ENCODE measurements at regions not wholly inside any gene's neighbourhood (a gene's known extent, or its start where the extent isn't known, plus 50 kb on each side); places are given as distances from the start of the nearest gene placed in this dataset.
"Not testable (repeated sequence)": the region's sequence is repeated elsewhere in the genome, so short reads cannot be mapped to it uniquely, and the experiment has no call there.

DNA sequence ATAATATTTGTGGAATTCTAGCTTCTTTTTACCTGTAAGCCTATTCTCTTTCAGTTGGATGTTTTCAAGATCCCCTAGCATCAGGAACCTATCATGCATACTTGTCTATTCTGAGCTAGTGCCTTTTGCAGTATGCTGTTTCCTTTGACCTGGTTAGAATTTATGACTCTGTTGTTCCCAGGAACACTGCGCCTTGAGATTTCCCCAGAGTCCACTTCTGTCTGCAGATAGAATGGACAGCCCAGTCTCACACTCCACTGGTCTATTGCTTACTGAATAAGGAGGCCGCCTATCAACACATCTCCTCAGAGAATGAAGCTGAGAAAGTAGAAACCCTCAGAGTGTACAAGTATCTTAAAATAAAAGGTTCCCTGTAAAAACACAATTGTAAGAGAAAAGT, 465.1 kb upstream of the GALNTL6 start:
- DNase-seq (ENCODE audit: low read depth): no peak

- no peak for DNase-seq (ENCODE audit: low read depth)
These were observed 470.6 kb upstream of the GALNTL6 start for GRCh38 chr4:171342646-171343045.

DNA sequence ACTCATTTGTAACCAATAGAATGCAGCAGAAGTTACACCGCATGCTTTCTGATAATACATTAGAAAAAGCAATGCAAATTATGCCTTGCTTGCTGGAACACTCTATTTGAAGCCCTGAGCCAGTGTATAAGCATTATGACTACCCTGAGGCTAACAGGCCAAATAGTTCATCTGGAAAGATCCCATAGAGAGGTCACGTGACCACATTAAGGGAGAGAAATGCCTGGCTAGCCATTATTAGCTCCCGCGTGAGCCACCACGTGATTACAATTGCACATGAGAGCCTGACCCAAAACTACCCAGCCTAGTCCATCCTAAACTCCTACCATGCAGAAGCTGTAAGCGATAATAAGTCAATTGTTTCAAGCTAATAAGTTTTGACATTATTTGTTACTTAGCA, 472.9 kb upstream of the GALNTL6 start:
- no peak for DNase-seq (ENCODE audit: low read depth)

GRCh38 chr4:171334549-171334948, 478.7 kb upstream of the GALNTL6 start:
- no peak for DNase-seq (ENCODE audit: low read depth)

GRCh38 chr4:171308661-171309060, 504.5 kb upstream of the GALNTL6 start:
- DNase-seq (ENCODE audit: low read depth): no peak

DNA sequence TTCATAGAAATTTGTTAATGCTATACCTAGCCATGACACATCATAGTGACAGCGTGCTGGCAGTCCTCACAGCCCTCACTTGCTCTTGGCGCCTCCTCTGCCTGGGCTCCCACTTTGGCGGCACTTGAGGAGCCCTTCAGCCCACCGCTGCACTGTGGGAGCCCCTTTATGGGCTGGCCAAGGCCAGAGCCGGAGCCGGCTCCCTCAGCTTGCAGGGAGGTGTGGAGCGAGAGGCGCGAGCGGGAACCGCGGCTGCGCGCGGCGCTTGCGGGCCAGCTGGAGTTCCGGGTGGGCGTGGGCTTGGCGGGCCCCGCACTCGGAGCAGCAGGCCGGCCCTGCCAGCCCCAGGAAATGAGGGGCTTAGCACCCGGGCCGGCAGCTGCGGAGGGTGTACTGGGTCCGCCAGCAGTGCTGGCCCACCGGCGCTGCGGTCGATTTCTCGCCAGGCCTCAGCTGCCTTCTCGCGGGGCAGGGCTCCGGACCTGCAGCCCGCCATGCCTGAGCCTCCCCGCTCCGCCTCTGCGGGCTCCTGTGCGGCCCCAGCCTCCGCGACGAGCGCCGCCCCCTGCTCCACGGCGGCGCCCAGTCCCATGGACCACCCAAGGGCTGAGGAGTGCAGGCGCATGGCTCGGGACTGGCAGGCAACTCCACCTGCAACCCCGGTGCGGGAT, 515.0 kb upstream of the GALNTL6 start:
- DNase-seq (ENCODE audit: low read depth): not testable (repeated sequence)

GRCh38 chr4:171288816-171289432, 524.3 kb upstream of the GALNTL6 start:
- no peak for DNase-seq (ENCODE audit: low read depth)

- no peak for DNase-seq (ENCODE audit: low read depth)
These were observed 531.8 kb upstream of the GALNTL6 start for GRCh38 chr4:171281359-171281758.

DNA sequence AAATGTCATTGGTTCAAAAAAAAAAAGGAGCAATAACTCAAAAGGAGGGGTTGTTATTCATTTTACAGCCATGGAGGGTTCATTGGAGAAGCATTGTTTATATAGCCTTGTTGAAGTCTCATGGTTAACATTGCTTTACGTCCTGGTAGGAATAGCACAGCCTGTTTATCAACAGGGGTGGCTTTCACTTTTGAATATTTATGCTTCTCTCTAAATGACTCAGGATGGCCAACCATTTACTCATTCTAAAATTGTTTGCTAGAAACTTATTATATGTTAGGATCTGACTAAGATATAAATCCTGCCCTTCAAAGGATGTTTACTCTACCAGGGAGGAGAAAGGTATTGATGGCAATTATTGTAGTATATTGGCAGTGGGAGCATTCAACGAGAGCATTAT, 534.1 kb upstream of the GALNTL6 start:
- no peak for DNase-seq (ENCODE audit: low read depth)

GRCh38 chr4:171266671-171267070, 546.5 kb upstream of the GALNTL6 start:
- DNase-seq (ENCODE audit: low read depth): no peak

GRCh38 chr4:171265190-171265818, 547.9 kb upstream of the GALNTL6 start:
- no peak for DNase-seq (ENCODE audit: low read depth)

- no peak for DNase-seq (ENCODE audit: low read depth)
These were observed 557.0 kb upstream of the GALNTL6 start for GRCh38 chr4:171256223-171256622.

DNA sequence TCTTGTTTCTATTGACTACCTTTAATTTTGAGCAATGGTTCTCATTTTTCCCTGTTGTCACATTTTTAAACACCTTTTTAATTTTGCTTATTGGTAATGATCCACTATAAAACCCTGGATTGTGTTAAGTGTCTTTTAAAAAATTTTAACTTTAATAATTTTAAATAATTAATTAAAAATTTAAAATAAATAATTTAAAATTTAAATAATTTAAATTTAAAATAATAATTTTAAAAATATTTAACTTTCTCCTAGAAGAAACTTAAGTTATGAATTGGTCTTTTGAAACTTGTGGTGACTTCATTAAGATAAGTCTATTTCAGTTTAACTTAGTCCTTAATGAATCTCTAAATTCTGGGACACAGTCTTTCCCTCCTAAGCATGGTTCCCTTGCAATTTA, 566.3 kb upstream of the GALNTL6 start:
- DNase-seq (ENCODE audit: low read depth): no peak

- no peak for DNase-seq (ENCODE audit: low read depth)
These were observed 570.4 kb upstream of the GALNTL6 start for GRCh38 chr4:171242831-171243230.

DNA sequence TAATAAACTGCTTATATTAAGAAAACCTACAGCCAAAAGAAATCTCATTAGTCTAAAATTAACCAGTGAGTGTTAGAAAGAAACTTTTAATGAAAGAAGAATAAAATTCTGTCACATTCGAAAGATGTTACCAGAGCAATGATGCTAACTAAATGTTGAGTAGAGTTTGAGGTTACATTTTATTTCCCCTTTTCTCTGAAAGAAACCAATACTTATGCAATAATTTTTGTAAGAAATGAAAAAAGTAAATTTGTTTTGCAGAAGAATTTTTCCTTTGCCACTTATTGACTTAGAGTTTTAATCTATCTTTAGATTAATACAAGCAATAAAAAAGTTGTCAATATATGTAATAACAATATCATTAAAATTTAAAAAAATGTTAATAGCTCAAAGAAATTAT, 574.0 kb upstream of the GALNTL6 start:
- DNase-seq (ENCODE audit: low read depth): no peak

DNA sequence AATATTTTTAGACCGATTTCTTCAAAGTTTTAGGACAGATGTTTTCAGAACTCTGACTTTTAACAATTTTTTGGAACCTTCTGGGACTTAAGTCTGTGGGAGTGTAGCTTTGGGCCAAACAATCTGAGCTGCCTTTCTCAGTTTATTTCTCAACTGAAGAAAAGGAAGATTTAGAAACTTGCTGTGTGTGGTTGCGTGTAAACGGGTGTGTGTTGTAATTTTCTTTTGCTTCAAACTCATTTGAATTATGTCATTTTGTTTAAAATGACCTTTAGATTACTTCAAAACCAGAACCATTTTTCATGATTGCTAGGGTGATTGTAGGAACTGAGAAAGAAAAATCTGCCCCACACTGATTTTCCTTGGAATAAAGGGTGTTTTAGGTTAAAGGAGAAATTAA, 577.7 kb upstream of the GALNTL6 start:
- no peak for DNase-seq (ENCODE audit: low read depth)

DNA sequence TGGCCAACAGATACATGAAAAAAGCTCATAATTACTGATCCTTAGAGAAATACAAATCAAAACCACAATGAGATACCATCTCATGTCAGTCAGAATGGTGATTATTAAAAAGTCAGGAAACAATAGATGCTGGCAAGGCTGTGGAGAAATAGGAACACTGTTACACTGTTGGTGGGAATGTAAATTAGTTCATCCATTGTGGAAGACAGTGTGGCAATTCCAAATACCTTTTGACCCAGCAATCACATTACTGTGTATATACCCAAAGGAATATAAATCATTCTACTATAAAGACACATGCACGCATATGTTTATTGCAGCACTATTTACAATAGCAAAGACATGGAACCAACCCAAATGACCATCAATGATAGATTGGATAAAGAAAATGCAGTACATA, 583.9 kb upstream of the GALNTL6 start:
- DNase-seq (ENCODE audit: low read depth): not testable (repeated sequence)

GRCh38 chr4:171221181-171221580, 592.0 kb upstream of the GALNTL6 start:
- DNase-seq (ENCODE audit: low read depth): no peak

GRCh38 chr4:171203425-171203824, 609.8 kb upstream of the GALNTL6 start:
- DNase-seq (ENCODE audit: low read depth): no peak

GRCh38 chr4:171202908-171203307, 610.3 kb upstream of the GALNTL6 start:
- no peak for DNase-seq (ENCODE audit: low read depth)

DNA sequence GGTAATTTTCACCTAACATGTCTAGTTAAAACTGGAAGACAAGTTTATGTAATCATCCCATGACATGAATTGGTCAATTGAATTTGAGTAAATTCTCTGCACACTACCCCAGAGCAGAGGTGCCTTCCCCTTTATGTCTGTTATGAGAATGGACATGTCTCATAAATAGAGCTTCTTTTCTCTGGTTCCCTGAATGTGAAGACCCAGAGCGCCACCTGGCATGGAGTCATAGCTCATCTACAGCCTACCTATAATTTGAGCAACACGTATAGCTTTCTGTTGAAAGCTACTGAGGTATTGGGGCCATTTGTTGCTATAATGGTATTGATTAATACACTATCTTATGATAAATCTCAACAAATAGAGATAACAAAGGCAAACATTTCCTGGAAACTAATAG, 626.5 kb upstream of the GALNTL6 start:
- no peak for DNase-seq (ENCODE audit: low read depth)

- DNase-seq (ENCODE audit: low read depth): no peak
These were observed 632.1 kb upstream of the GALNTL6 start for GRCh38 chr4:171181090-171181489.

GRCh38 chr4:171170671-171171070, 642.5 kb upstream of the GALNTL6 start:
- no peak for DNase-seq (ENCODE audit: low read depth)

DNA sequence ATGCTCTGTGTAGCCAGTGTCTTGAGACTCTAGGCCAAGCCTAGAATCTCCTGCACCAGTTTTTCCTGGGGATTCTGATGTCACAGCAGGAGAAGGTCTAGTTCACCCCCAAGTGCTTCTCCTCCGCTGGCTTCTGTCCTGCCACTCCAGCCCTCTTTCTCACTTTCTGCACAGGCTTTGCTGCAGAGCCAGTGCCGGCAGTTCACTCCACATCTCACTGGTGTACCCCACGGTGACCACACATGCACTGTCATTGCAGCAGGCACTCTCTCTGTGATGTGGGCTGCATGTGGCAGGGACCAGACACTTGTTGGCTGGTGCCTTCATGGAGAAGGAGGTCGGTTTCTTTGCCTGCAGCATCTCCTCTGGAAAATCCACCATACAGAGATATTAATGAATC, 643.8 kb upstream of the GALNTL6 start:
- DNase-seq (ENCODE audit: low read depth): no peak
